Mucosa of descending colon (tissue), 3 donors: ENCODE measurements at regions not wholly inside any gene's neighbourhood (a gene's known extent, or its start where the extent isn't known, plus 50 kb on each side); places are given as distances from the start of the nearest gene placed in this dataset.
A peak's percentile ranks its signal among the peaks of the same experiment; 100 is the strongest.

Experiments used
- ATAC-seq: fragments of 200-7000 bp; cut with Tn5 transposase; one replicate; pipeline ENCODE4 v1.9.1; 2020; ENCODE audit warnings: mild to moderate bottlenecking, moderate library complexity
- DNase-seq, 3 donors: peaks; one replicate each; pipeline ENCODE4 v3.0.0-alpha.2; 2020
- H3K36me3 ChIP-seq: fragments of 200-600 bp; one replicate; pipeline ENCODE4 v1.8.0; 2021; ENCODE audit warnings: low read depth, mild to moderate bottlenecking
- H3K4me1 ChIP-seq: fragments of 200-600 bp; one replicate; pipeline ENCODE4 v1.8.0; 2021; ENCODE audit warnings: low read depth, mild to moderate bottlenecking
- H3K4me3 ChIP-seq: fragments of 200-600 bp; one replicate; pipeline ENCODE4 v1.8.0; 2021; ENCODE audit warnings: mild to moderate bottlenecking
- H3K9me3 ChIP-seq: fragments of 200-600 bp; one replicate; pipeline ENCODE4 v1.8.0; 2021; ENCODE audit warnings: mild to moderate bottlenecking
- CTCF ChIP-seq: fragments of 200-600 bp; IDR thresholded peaks from one replicate; pipeline ENCODE4 v1.8.0; 2022; ENCODE audit warnings: antibody characterized with exemption, mild to moderate bottlenecking
- intact Hi-C, 2 donors: fragments of 100-400 bp; cut with DNase I in 1 of 2; cut with micrococcal nuclease in 1 of 2; formaldehyde crosslinking; loops; one replicate each; pipeline versions ENCODE4 v1.11.0 to v1.11.1; 2022; cut with DNase I, micrococcal nuclease
- donor health status: DM: no; HTN: no; CAD: no; lungs with moderate emphysema.
- donor health status: DM: no; HTN: no; CAD: no.
- donor health status: DM: no; HTN: yes; CAD: no.

- Histone ChIP-seq H3K4me1 (no peaks in the 10 kb centered on the region), H3K4me3 (no peak overlapping the region), H3K9me3 (no peaks in the 10 kb centered on the region), H3K36me3 (no peaks in the 10 kb centered on the region)
- DNase-seq = no peak
- intact Hi-C loops = no loop called here
- no peak for TF ChIP-seq CTCF
- peak; percentile 21 for ATAC-seq
These were observed 248.1 kb downstream of the AHR start for GRCh38 chr7:17546592-17546991.

DNA sequence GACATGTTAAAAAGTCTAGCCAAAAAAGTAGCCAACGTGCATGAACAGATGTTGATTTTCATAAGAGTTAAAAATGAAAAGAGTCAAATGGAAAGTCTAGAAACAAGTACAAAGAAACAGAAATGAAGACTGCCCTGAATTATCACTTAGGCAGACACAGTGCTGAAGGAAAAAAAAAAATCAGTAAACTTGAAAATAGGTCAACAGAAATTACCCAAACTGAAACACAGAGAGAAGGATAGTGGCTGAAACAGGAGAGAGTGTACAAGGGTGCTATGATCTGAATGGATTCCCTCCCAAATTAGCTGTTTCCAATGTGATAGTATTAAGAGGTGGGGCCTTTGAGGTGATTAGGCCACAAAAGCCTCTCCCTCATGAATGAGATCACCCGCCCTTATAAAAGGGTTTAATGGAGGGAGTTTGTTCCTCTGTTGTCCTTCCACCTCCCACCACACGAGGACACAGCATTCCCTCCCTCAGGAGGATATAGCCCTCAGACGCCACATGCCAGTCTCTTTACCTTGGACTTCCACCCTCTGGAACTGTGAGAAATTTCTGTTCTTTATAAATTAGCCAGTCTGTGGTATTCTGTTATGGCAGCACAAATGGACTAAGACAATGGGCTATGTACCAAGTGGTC, 249.7 kb downstream of the AHR start:
- no peak for TF ChIP-seq CTCF
- Histone ChIP-seq H3K9me3 (no peaks in the 10 kb centered on the region), H3K4me1 (no peaks in the 10 kb centered on the region), H3K36me3 (no peaks in the 10 kb centered on the region), H3K4me3 (no peak overlapping the region)
- DNase-seq (no peak), ATAC-seq (peak; percentile 83)
- intact Hi-C loops = no loop called here

- intact Hi-C loops = no loop called here
- peak overlapping the region; percentile 3 for H3K4me3 ChIP-seq
- ATAC-seq (peak; percentile 87), DNase-seq (no peak)
- no peaks in the 10 kb centered on the region for H3K4me1 ChIP-seq
- H3K36me3 ChIP-seq = no peaks in the 10 kb centered on the region
- no peak for TF ChIP-seq CTCF
- no peaks in the 10 kb centered on the region for H3K9me3 ChIP-seq
These were observed 251.0 kb downstream of the AHR start for GRCh38 chr7:17549406-17549805.

DNA sequence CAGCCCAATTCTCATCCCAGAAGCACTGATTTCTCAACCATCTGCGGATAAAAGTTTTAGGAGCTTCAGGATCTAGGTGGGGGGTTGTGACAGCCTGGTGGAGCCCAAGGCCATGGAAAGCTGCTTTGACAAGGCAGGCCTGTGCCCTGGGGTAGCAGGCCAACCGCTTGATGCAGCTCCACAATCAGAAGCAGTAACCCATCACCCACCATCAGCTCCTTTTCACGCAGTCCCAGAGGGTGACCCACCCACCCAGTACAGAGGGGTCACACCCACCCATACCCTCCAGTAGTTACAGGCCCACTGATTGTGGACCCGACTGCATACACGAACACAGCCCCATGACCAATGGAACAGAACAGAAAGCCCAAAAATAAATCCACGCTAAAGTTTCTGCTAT, 253.9 kb downstream of the AHR start:
- DNase-seq = no peak
- ATAC-seq = no peak
- no peak for TF ChIP-seq CTCF
- Histone ChIP-seq H3K36me3 (no peaks in the 10 kb centered on the region), H3K4me3 (no peak overlapping the region), H3K4me1 (no peaks in the 10 kb centered on the region), H3K9me3 (no peaks in the 10 kb centered on the region)
- intact Hi-C loops = no loop called here

DNA sequence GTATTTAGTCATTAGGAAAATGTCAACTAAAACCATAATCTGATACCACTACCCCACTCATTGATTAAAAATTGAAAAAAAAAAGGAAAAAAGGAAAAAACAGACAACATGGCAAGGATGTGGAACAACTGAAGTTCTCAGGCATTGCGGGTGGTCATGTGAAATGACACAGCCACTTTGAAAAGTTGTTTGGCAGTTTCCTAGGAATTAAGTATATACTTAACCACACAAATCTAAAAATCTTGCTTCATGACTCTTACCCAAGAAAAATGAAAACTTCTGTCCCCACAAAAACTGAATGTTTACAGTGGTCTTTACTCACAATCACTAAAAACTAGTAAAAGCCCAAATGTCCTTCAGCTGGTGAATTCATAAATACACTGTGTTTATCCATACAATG, 254.5 kb downstream of the AHR start:
- no peaks in the 10 kb centered on the region for H3K36me3 ChIP-seq
- intact Hi-C loops = no loop called here
- TF ChIP-seq CTCF = no peak
- no peak overlapping the region for H3K4me3 ChIP-seq
- H3K4me1 ChIP-seq = peaks cover 2% of the 10 kb centered on the region
- DNase-seq = no peak
- no peaks in the 10 kb centered on the region for H3K9me3 ChIP-seq
- no peak for ATAC-seq
